ENCODE measurements at regions not wholly inside any gene's neighbourhood (a gene's known extent, or its start where the extent isn't known, plus 50 kb on each side); places are given as distances from the start of the nearest gene placed in this dataset.

- peaks cover 47% of the 10 kb centered on the region for H3K4me1 ChIP-seq (ENCODE audit: insufficient read depth)
- H3K4me2 ChIP-seq (ENCODE audit: unreplicated experiment), result peak overlapping the region; percentile 83
- WGBS, 2 experiments (ENCODE audit: low coverage in 1 of 2, low lambda C conversion rate in 2 of 2, missing lambda C conversion rate in 2 of 2), result 97 to 100% methylated on average over 1 of the region's 1 CpG
- no peaks in the 10 kb centered on the region for H3K27me3 ChIP-seq (replicated peaks; ENCODE audit: insufficient read depth)
- H3K4me3 ChIP-seq, result peak overlapping the region; percentile 40
- H3K79me2 ChIP-seq (ENCODE audit: insufficient read depth), result peaks cover 6% of the 10 kb centered on the region; the same call in 1 of the 2 replicates
- TF ChIP-seq EZH2 (IDR thresholded peaks at IDR 0.05; ENCODE audit: insufficient read depth, poor library complexity, severe bottlenecking), result no peak
- TF ChIP-seq EZH2phosphoT487 (IDR thresholded peaks at IDR 0.05; ENCODE audit: insufficient read depth, low read depth), result no peak
- DNase-seq, result peak; percentile 54
- no peak overlapping the region for H3K9ac ChIP-seq
- H3K27ac ChIP-seq, result peak overlapping the region; percentile 81
- H4K20me1 ChIP-seq (ENCODE audit: insufficient read depth), result no peaks in the 10 kb centered on the region
- in situ Hi-C loops (cut with MboI), result no loop called here
- H3K9me3 ChIP-seq (ENCODE audit: low read depth), result no peaks in the 10 kb centered on the region
- H3F3A ChIP-seq (ENCODE audit: insufficient read depth), result peaks cover 38% of the 10 kb centered on the region
- H3K36me3 ChIP-seq (ENCODE audit: low read depth), result no peaks in the 10 kb centered on the region
- H3K9me2 ChIP-seq (ENCODE audit: insufficient read depth), result no peaks in the 10 kb centered on the region
- no peak overlapping the region for H2AFZ ChIP-seq
Observed at GRCh38 chr4:71267244-71267643, 71.6 kb upstream of the SLC4A4 start.

GRCh38 chr4:71268166-71268565, 70.7 kb upstream of the SLC4A4 start:
- Histone ChIP-seq H3K4me3 (no peak overlapping the region), H3K9me2 (ENCODE audit: insufficient read depth) (no peaks in the 10 kb centered on the region), H3K36me3 (ENCODE audit: low read depth) (no peaks in the 10 kb centered on the region), H3K9me3 (ENCODE audit: low read depth) (no peaks in the 10 kb centered on the region), H3K4me2 (ENCODE audit: unreplicated experiment) (peak overlapping the region; percentile 13), H3K4me1 (ENCODE audit: insufficient read depth) (peaks cover 47% of the 10 kb centered on the region), H3F3A (ENCODE audit: insufficient read depth) (peaks cover 38% of the 10 kb centered on the region), H3K27me3 (replicated peaks; ENCODE audit: insufficient read depth) (no peaks in the 10 kb centered on the region), H2AFZ (no peak overlapping the region), H3K9ac (no peak overlapping the region), H3K79me2 (ENCODE audit: insufficient read depth) (peaks cover 6% of the 10 kb centered on the region; the same call in 1 of the 2 replicates), H4K20me1 (ENCODE audit: insufficient read depth) (no peaks in the 10 kb centered on the region), H3K27ac (0 out of 2 replicates have a peak overlapping the region, but pooled peaks have one; percentile 7)
- WGBS, 2 experiments (ENCODE audit: low coverage in 1 of 2, low lambda C conversion rate in 2 of 2, missing lambda C conversion rate in 2 of 2), result 74 to 77% methylated on average over 4 of the region's 4 CpGs
- DNase-seq, result peak; percentile 37
- in situ Hi-C loops (cut with MboI), result no loop called here
- TF ChIP-seq EZH2phosphoT487 (IDR thresholded peaks at IDR 0.05; ENCODE audit: insufficient read depth, low read depth), result no peak
- TF ChIP-seq EZH2 (IDR thresholded peaks at IDR 0.05; ENCODE audit: insufficient read depth, poor library complexity, severe bottlenecking), result no peak

GRCh38 chr4:71269233-71269632, 69.6 kb upstream of the SLC4A4 start:
- no peak overlapping the region for H2AFZ ChIP-seq
- no peaks in the 10 kb centered on the region for H3K27me3 ChIP-seq (replicated peaks; ENCODE audit: insufficient read depth)
- in situ Hi-C loops (cut with MboI), result no loop called here
- H3K4me3 ChIP-seq, result 0 out of 2 replicates have a peak overlapping the region, but pooled peaks have one; percentile 4
- peak; percentile 46 for DNase-seq
- H3K79me2 ChIP-seq (ENCODE audit: insufficient read depth), result no peaks in the 10 kb centered on the region
- H3K9ac ChIP-seq, result no peak overlapping the region
- H3F3A ChIP-seq (ENCODE audit: insufficient read depth), result peaks cover 38% of the 10 kb centered on the region
- H3K4me1 ChIP-seq (ENCODE audit: insufficient read depth), result peaks cover 47% of the 10 kb centered on the region
- WGBS, 2 experiments (ENCODE audit: low coverage in 1 of 2, low lambda C conversion rate in 2 of 2, missing lambda C conversion rate in 2 of 2), result 28 to 29% methylated on average over 5 of the region's 5 CpGs
- TF ChIP-seq EZH2 (IDR thresholded peaks at IDR 0.05; ENCODE audit: insufficient read depth, poor library complexity, severe bottlenecking) (no peak), EZH2phosphoT487 (IDR thresholded peaks at IDR 0.05; ENCODE audit: insufficient read depth, low read depth) (no peak)
- H4K20me1 ChIP-seq (ENCODE audit: insufficient read depth), result no peaks in the 10 kb centered on the region
- no peaks in the 10 kb centered on the region for H3K9me2 ChIP-seq (ENCODE audit: insufficient read depth)
- peak overlapping the region; percentile 13 for H3K4me2 ChIP-seq (ENCODE audit: unreplicated experiment)
- H3K27ac ChIP-seq, result 0 out of 2 replicates have a peak overlapping the region, but pooled peaks have one; percentile 7
- H3K9me3 ChIP-seq (ENCODE audit: low read depth), result no peaks in the 10 kb centered on the region
- no peaks in the 10 kb centered on the region for H3K36me3 ChIP-seq (ENCODE audit: low read depth)

- Histone ChIP-seq H3K27ac (no peak overlapping the region), H3K4me3 (no peak overlapping the region), H3K4me2 (ENCODE audit: unreplicated experiment) (no peak overlapping the region), H4K20me1 (ENCODE audit: insufficient read depth) (no peaks in the 10 kb centered on the region), H3K9me3 (ENCODE audit: low read depth) (no peaks in the 10 kb centered on the region), H3K27me3 (replicated peaks; ENCODE audit: insufficient read depth) (no peaks in the 10 kb centered on the region), H3F3A (ENCODE audit: insufficient read depth) (peaks cover 32% of the 10 kb centered on the region), H3K4me1 (ENCODE audit: insufficient read depth) (peaks cover 43% of the 10 kb centered on the region), H2AFZ (no peak overlapping the region), H3K9ac (no peak overlapping the region), H3K36me3 (ENCODE audit: low read depth) (no peaks in the 10 kb centered on the region), H3K79me2 (ENCODE audit: insufficient read depth) (no peaks in the 10 kb centered on the region), H3K9me2 (ENCODE audit: insufficient read depth) (no peaks in the 10 kb centered on the region)
- peak; percentile 47 for DNase-seq
- in situ Hi-C loops (cut with MboI), result no loop called here
- WGBS, 2 experiments (ENCODE audit: low coverage in 1 of 2, low lambda C conversion rate in 2 of 2, missing lambda C conversion rate in 2 of 2), result 79 to 88% methylated on average over 1 of the region's 1 CpG
- TF ChIP-seq EZH2phosphoT487 (IDR thresholded peaks at IDR 0.05; ENCODE audit: insufficient read depth, low read depth) (no peak), EZH2 (IDR thresholded peaks at IDR 0.05; ENCODE audit: insufficient read depth, poor library complexity, severe bottlenecking) (no peak)
Observed at GRCh38 chr4:71270901-71271300, 67.9 kb upstream of the SLC4A4 start.

GRCh38 chr4:71272976-71273375, 65.8 kb upstream of the SLC4A4 start:
- Histone ChIP-seq H3K79me2 (ENCODE audit: insufficient read depth) (no peaks in the 10 kb centered on the region), H3K4me1 (ENCODE audit: insufficient read depth) (peaks cover 23% of the 10 kb centered on the region), H2AFZ (no peak overlapping the region), H4K20me1 (ENCODE audit: insufficient read depth) (no peaks in the 10 kb centered on the region), H3F3A (ENCODE audit: insufficient read depth) (peaks cover 11% of the 10 kb centered on the region; the same call in 1 of the 2 replicates), H3K4me2 (ENCODE audit: unreplicated experiment) (no peak overlapping the region), H3K4me3 (no peak overlapping the region), H3K9me3 (ENCODE audit: low read depth) (no peaks in the 10 kb centered on the region), H3K36me3 (ENCODE audit: low read depth) (no peaks in the 10 kb centered on the region), H3K27me3 (replicated peaks; ENCODE audit: insufficient read depth) (no peaks in the 10 kb centered on the region), H3K9ac (no peak overlapping the region), H3K27ac (no peak overlapping the region), H3K9me2 (ENCODE audit: insufficient read depth) (no peaks in the 10 kb centered on the region)
- TF ChIP-seq EZH2 (IDR thresholded peaks at IDR 0.05; ENCODE audit: insufficient read depth, poor library complexity, severe bottlenecking), result no peak
- TF ChIP-seq EZH2phosphoT487 (IDR thresholded peaks at IDR 0.05; ENCODE audit: insufficient read depth, low read depth), result no peak
- in situ Hi-C loops (cut with MboI), result no loop called here
- WGBS, 2 experiments (ENCODE audit: low coverage in 1 of 2, low lambda C conversion rate in 2 of 2, missing lambda C conversion rate in 2 of 2), result 98 to 100% methylated on average over 1 of the region's 1 CpG
- no peak for DNase-seq

Measured in GM23248 (cell line).